HG02759 (cell line): ENCODE measurements at regions not wholly inside any gene's neighbourhood (a gene's known extent, or its start where the extent isn't known, plus 50 kb on each side); places are given as distances from the start of the nearest gene placed in this dataset.

Experiments
- ATAC-seq: cut with Tn5 transposase; IDR thresholded peaks from one replicate; pipeline ENCODE4 v1.9.1; 2021; ENCODE audit warnings: mild to moderate bottlenecking, moderate library complexity; ENCODE audit not compliant: unreplicated experiment

GRCh38 chr6:133170602-133171001, 70.6 kb upstream of the EYA4 start:
- no peak for ATAC-seq

- no peak for ATAC-seq
Observed at GRCh38 chr6:133171989-133172604, 69.1 kb upstream of the EYA4 start.

- ATAC-seq = no peak
Observed at GRCh38 chr6:133173276-133173675, 67.9 kb upstream of the EYA4 start.

- no peak for ATAC-seq
Observed at GRCh38 chr6:133179481-133179880, 61.7 kb upstream of the EYA4 start.

GRCh38 chr6:133183691-133184090, 57.5 kb upstream of the EYA4 start:
- no peak for ATAC-seq

- no peak for ATAC-seq
Observed at GRCh38 chr6:133184798-133185372, 56.3 kb upstream of the EYA4 start.

GRCh38 chr6:133185731-133186130, 55.4 kb upstream of the EYA4 start:
- no peak for ATAC-seq

- ATAC-seq = no peak
Observed at GRCh38 chr6:133187114-133187513, 54.0 kb upstream of the EYA4 start.

- ATAC-seq = no peak
Observed at GRCh38 chr6:133187657-133188453, 53.3 kb upstream of the EYA4 start.

- no peak for ATAC-seq
Observed at GRCh38 chr6:133190912-133191311, 50.2 kb upstream of the EYA4 start.

GRCh38 chr6:133191323-133191722, 49.8 kb upstream of the EYA4 start:
- ATAC-seq = no peak
